A673 (cell line): ENCODE measurements at regions not wholly inside any gene's neighbourhood (a gene's known extent, or its start where the extent isn't known, plus 50 kb on each side); places are given as distances from the start of the nearest gene placed in this dataset.

Experiments
- BruUV-seq: library from RNA; stranded (reverse); fragments of 400-500 nt; replicated peaks from 2 replicates; lab custom pipeline; 2021; lab: Mats Ljungman, UMichigan
- CTCF ChIA-PET: fragments of 300-600 bp; sonication (Branson Sonifier 250); formaldehyde crosslinking; loops from one replicate; lab custom pipeline; 2022; ENCODE audit warnings: antibody characterized with exemption; lab: Charles Lee
- POLR2A ChIA-PET: fragments of 300-600 bp; sonication (Branson Sonifier 250); formaldehyde crosslinking; loops from one replicate; lab custom pipeline; 2022; ENCODE audit warnings: antibody characterized with exemption; ENCODE audit not compliant: low non-redundant PET; lab: Charles Lee
- DNase-seq: peaks from one replicate; pipeline ENCODE4 v3.0.0-alpha.2; 2015; ENCODE audit warnings: low spot score
- H3K27ac ChIP-seq: fragments of 200-600 bp; sonication (generic); 2 replicates; pipeline ENCODE4 v1.5.1; 2016; ENCODE audit warnings: mixed run types, low read depth, mild to moderate bottlenecking, mixed read lengths, antibody characterized with exemption, low read length; ENCODE audit not compliant: poor library complexity, severe bottlenecking
- H3K27me3 ChIP-seq: fragments of 200-600 bp; sonication (generic); replicated peaks from 2 replicates; pipeline ENCODE4 v1.6.1; 2017; ENCODE audit warnings: mixed run types, low read depth, mild to moderate bottlenecking, mixed read lengths, antibody characterized with exemption, low read length; ENCODE audit not compliant: insufficient read depth, poor library complexity
- H3K36me3 ChIP-seq: fragments of 200-600 bp; sonication (generic); 2 replicates; pipeline ENCODE4 v1.6.1; 2016; ENCODE audit warnings: mixed run types, mild to moderate bottlenecking, mixed read lengths, antibody characterized with exemption, low read length; ENCODE audit not compliant: insufficient read depth, poor library complexity, severe bottlenecking
- H3K4me1 ChIP-seq: fragments of 200-600 bp; sonication (generic); 2 replicates; pipeline ENCODE4 v1.6.1; 2017; ENCODE audit warnings: mixed run types, mild to moderate bottlenecking, mixed read lengths, antibody characterized with exemption, low read length; ENCODE audit not compliant: insufficient read depth, poor library complexity, severe bottlenecking
- H3K4me3 ChIP-seq: fragments of 200-600 bp; sonication (generic); 2 replicates; pipeline ENCODE4 v1.5.1; 2016; ENCODE audit warnings: low read depth, mixed run types, mild to moderate bottlenecking, mixed read lengths, low read length; ENCODE audit not compliant: poor library complexity, severe bottlenecking
- H3K9me3 ChIP-seq: fragments of 200-600 bp; sonication (generic); 2 replicates; pipeline ENCODE4 v1.6.1; 2016; ENCODE audit warnings: mixed run types, low read depth, mild to moderate bottlenecking, mixed read lengths, antibody characterized with exemption, low read length; ENCODE audit not compliant: poor library complexity, severe bottlenecking
- CTCF ChIP-seq: fragments of 300-800, 200-600 bp; sonication (generic); conservative IDR thresholded peaks from 2 replicates; pipeline ENCODE4 v1.5.1; 2017; ENCODE audit warnings: low read depth, mild to moderate bottlenecking, antibody characterized with exemption, low read length, moderate library complexity, mixed read lengths
- EZH2 ChIP-seq: fragments of 200-600 bp; sonication (generic); IDR thresholded peaks from 2 replicates; pipeline ENCODE4 v1.6.1; 2017; ENCODE audit warnings: borderline replicate concordance, low read depth, mild to moderate bottlenecking, mixed read lengths, antibody characterized with exemption, low read length; ENCODE audit not compliant: poor library complexity, severe bottlenecking
- intact Hi-C: fragments of 100-400 bp; cut with micrococcal nuclease; formaldehyde crosslinking; loops from one replicate; pipeline ENCODE4 v1.10.0; 2022; ENCODE audit not compliant: unreplicated experiment

GRCh38 chr5:147085409-147085808 is 149.4 kb upstream of the STK32A start:
- H3K4me3 ChIP-seq = no peak overlapping the region
- no peaks in the 10 kb centered on the region for H3K4me1 ChIP-seq
- ChIA-PET POLR2A (no interaction called here), CTCF (no interaction called here)
- no peak for DNase-seq
- H3K27ac ChIP-seq = no peak overlapping the region
- no TSS peak for BruUV-seq
- peaks cover 8% of the 10 kb centered on the region for H3K27me3 ChIP-seq
- TF ChIP-seq CTCF = no peak
- TF ChIP-seq EZH2 = no peak
- intact Hi-C loops = no loop called here
- no peaks in the 10 kb centered on the region for H3K36me3 ChIP-seq
- no peaks in the 10 kb centered on the region for H3K9me3 ChIP-seq

DNA sequence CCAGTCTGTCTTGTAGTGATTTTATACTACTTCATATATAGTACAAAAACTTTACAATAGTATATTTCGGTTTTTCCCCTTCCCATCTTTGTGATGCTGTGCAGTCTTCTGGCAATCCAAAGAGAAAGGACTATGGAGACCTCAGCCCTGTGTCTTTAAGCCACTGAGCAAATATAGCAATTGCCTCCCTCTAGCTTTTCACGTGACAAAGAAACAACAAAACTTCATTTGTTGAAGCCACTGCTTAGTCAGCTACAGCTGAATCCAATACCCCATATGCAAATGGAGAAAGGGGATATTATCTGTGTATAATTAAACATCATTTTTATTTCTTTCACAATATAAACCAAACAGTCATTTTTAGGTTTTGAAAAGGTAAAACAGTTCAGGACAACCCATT is 142.8 kb upstream of the STK32A start:
- CTCF ChIA-PET = no interaction called here
- peaks cover 9% of the 10 kb centered on the region for H3K27me3 ChIP-seq
- TF ChIP-seq CTCF = no peak
- no peak for TF ChIP-seq EZH2
- no peaks in the 10 kb centered on the region for H3K36me3 ChIP-seq
- H3K9me3 ChIP-seq = no peaks in the 10 kb centered on the region
- intact Hi-C loops = loop anchor here (10.0 kb wide), 1 partner anchor 283 kb away; no protein-coding TSS in a partner anchor
- DNase-seq = no peak
- POLR2A ChIA-PET = no interaction called here
- H3K4me1 ChIP-seq = no peaks in the 10 kb centered on the region
- BruUV-seq = no TSS peak
- H3K4me3 ChIP-seq = no peak overlapping the region
- no peak overlapping the region for H3K27ac ChIP-seq

- ChIA-PET POLR2A (no interaction called here), CTCF (no interaction called here)
- intact Hi-C loops = loop anchor here (10.0 kb wide), 1 partner anchor 282 kb away; no protein-coding TSS in a partner anchor
- Histone ChIP-seq H3K27me3 (peaks cover 11% of the 10 kb centered on the region), H3K9me3 (no peaks in the 10 kb centered on the region), H3K36me3 (no peaks in the 10 kb centered on the region), H3K27ac (no peak overlapping the region), H3K4me1 (no peaks in the 10 kb centered on the region), H3K4me3 (no peak overlapping the region)
- TF ChIP-seq EZH2 (no peak), CTCF (no peak)
- DNase-seq = peak; percentile 6
- no TSS peak for BruUV-seq
These were observed 141.7 kb upstream of the STK32A start for GRCh38 chr5:147093138-147093537.
